ENCODE measurements at regions not wholly inside any gene's neighbourhood (a gene's known extent, or its start where the extent isn't known, plus 50 kb on each side); places are given as distances from the start of the nearest gene placed in this dataset.

DNA sequence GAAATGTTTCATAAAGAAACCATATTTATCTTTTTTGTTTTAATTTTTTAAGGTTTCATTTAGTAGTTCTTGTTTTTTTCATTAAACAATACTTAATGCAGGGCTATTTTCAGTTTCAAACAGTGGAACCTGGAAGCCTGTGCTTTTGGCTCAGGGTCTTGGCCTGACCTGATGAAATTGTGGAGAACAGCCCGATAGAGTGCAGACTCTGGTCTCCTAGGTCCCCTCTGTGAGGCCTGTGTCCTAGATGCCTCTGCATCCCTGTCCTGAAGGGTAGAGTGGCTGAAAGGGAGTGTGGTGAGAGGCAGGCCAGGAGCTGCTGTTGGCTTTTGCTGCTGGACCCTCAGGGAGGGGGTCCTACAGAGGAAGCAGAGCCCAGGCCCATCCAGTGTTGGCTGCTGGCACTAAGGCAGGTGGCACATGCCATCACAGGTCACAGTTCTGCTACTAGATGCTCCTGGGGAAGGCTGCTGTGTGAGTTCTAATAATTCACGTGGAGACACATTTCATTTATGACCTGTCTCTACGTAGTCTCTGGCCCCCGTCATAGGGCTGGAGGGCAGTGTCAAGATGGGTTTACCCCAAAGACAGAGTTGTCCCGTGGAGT, 201.0 kb upstream of the COPS8 start:
- no peak overlapping the region for H3K4me3 ChIP-seq (ENCODE audit: low read depth in 2 of 2, low read length in 1 of 2)
- peaks cover 15% of the 10 kb centered on the region for H3K9me3 ChIP-seq
- DNase-seq: no peak
- H3K4me1 ChIP-seq (ENCODE audit: control insufficient read depth in 1 of 2, insufficient read depth in 2 of 2, low read depth in 1 of 2, low read length in 1 of 2): peaks cover 4 to 9% of the 10 kb centered on the region in 2 experiments; a peak in 3 of 4 replicates
- no peaks in the 10 kb centered on the region for H3K27me3 ChIP-seq (ENCODE audit: insufficient read depth)
- 7% methylated on average over 2 of the region's 5 CpGs for WGBS (ENCODE audit: low lambda C conversion rate)
- ChIA-PET CTCF (interaction anchor here (0.6 kb wide), 1 partner anchor 489 kb away, joined by 3 read pairs; no protein-coding TSS in a partner anchor), POLR2A (no interaction called here)
- no peak overlapping the region for H3K9ac ChIP-seq
- no peak overlapping the region for H3K4me2 ChIP-seq
- H3K36me3 ChIP-seq (replicated peaks in 1 of 2; ENCODE audit: control insufficient read depth in 1 of 2, insufficient read depth in 2 of 2, low read length in 1 of 2): no peaks in the 10 kb centered on the region
- H3K9me2 ChIP-seq: no peaks in the 10 kb centered on the region
- H3K79me2 ChIP-seq (ENCODE audit: insufficient read depth): no peaks in the 10 kb centered on the region
- no peaks in the 10 kb centered on the region for H4K20me1 ChIP-seq (ENCODE audit: insufficient read depth)
- TF ChIP-seq JUND (IDR thresholded peaks at IDR 0.05) (no peak), YY1 (IDR thresholded peaks at IDR 0.05; ENCODE audit: low read depth) (no peak), NFIC (IDR thresholded peaks at IDR 0.05; ENCODE audit: borderline replicate concordance) (no peak), NRF1 (IDR thresholded peaks at IDR 0.05; ENCODE audit: low read depth, low read length) (no peak), SIN3A (IDR thresholded peaks at IDR 0.05; ENCODE audit: borderline replicate concordance, low read depth, low read length) (no peak), IRF3 (IDR thresholded peaks at IDR 0.05; ENCODE audit: low read depth, low read length) (no peak), RXRA (IDR thresholded peaks at IDR 0.05; ENCODE audit: borderline replicate concordance, low read depth) (no peak), CTCF (IDR thresholded peaks at IDR 0.05) (no peak), MXI1 (IDR thresholded peaks at IDR 0.05; ENCODE audit: low read depth, low read length) (no peak), RFX5 (IDR thresholded peaks at IDR 0.05; ENCODE audit: low read length) (no peak), TEAD4 (IDR thresholded peaks at IDR 0.05; ENCODE audit: borderline replicate concordance, insufficient read depth) (no peak), GABPA (IDR thresholded peaks at IDR 0.05; ENCODE audit: low read depth) (no peak), RCOR1 (IDR thresholded peaks at IDR 0.05; ENCODE audit: low read length) (no peak), SMC3 (IDR thresholded peaks at IDR 0.05; ENCODE audit: low read depth, low read length) (no peak), FOSL2 (IDR thresholded peaks at IDR 0.05; ENCODE audit: borderline replicate concordance, low read depth) (no peak), MEF2A (IDR thresholded peaks at IDR 0.05; ENCODE audit: borderline replicate concordance, low read depth) (no peak), USF1 (IDR thresholded peaks at IDR 0.05; ENCODE audit: borderline replicate concordance, low read depth) (no peak), EZH2phosphoT487 (IDR thresholded peaks at IDR 0.05; ENCODE audit: borderline replicate concordance, low read depth) (no peak)
- TF ChIP-seq, protein P1, sequence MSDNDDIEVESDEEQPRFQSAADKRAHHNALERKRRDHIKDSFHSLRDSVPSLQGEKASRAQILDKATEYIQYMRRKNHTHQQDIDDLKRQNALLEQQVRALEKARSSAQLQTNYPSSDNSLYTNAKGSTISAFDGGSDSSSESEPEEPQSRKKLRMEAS (IDR thresholded peaks at IDR 0.05; ENCODE audit: low read depth): no peak
- TF ChIP-seq, protein P2, sequence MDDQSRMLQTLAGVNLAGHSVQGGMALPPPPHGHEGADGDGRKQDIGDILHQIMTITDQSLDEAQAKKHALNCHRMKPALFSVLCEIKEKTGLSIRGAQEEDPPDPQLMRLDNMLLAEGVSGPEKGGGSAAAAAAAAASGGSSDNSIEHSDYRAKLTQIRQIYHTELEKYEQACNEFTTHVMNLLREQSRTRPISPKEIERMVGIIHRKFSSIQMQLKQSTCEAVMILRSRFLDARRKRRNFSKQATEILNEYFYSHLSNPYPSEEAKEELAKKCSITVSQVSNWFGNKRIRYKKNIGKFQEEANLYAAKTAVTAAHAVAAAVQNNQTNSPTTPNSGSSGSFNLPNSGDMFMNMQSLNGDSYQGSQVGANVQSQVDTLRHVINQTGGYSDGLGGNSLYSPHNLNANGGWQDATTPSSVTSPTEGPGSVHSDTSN (IDR thresholded peaks at IDR 0.05): no peak
- H2AFZ ChIP-seq (ENCODE audit: low read depth): no peak overlapping the region
- no peak overlapping the region for H3K27ac ChIP-seq (ENCODE audit: low read depth in 2 of 2, low read length in 1 of 2)
- no peaks in the 10 kb centered on the region for H3F3A ChIP-seq (replicated peaks; ENCODE audit: insufficient read depth)
